T-cell (primary cell): ENCODE measurements at regions not wholly inside any gene's neighbourhood (a gene's known extent, or its start where the extent isn't known, plus 50 kb on each side); places are given as distances from the start of the nearest gene placed in this dataset.

ENCODE experiments used
- ATAC-seq, 4 experiments: fragments of 200-7000 bp in 3 of 4; fragments of 150-1000 bp in 1 of 4; cut with Tn5 transposase; replicated peaks in 1 of 4; 1 replicate in 3 of 4; 2 replicates in 1 of 4; pipeline ENCODE4 v1.10.0; 2021; ENCODE audit warnings: moderate library complexity in 3 of 4, mild to moderate bottlenecking in 2 of 4, moderate number of reproducible peaks in 1 of 4
- CTCF ChIA-PET, 2 donors: fragments of 300-600 bp; sonication (Branson Sonifier 250); formaldehyde crosslinking; loops; one replicate each; lab custom pipeline; 2022; ENCODE audit warnings: antibody characterized with exemption in 2 of 2; lab: Charles Lee
- POLR2A ChIA-PET, 2 donors: fragments of 300-600 bp; sonication (Branson Sonifier 250); formaldehyde crosslinking; loops; one replicate each; lab custom pipeline; 2022; ENCODE audit warnings: antibody characterized with exemption in 2 of 2; lab: Charles Lee
- DNase-seq, 35 experiments: peaks; one replicate each; pipeline versions ENCODE4 v3.0.0 to v3.0.0-alpha.2; 2013 to 2023
- H3K27ac ChIP-seq: one replicate; pipeline ENCODE4 v1.5.1; 2013; ENCODE audit warnings: low read length
- H3K27me3 ChIP-seq, 2 experiments: replicated peaks in 1 of 2; 1 replicate in 1 of 2; 2 replicates in 1 of 2; pipeline versions ENCODE4 v1.6.1 to v1.7.0; 2013; ENCODE audit warnings: low read length in 1 of 2, mixed read lengths in 1 of 2; ENCODE audit not compliant: control insufficient read depth in 2 of 2, insufficient read depth in 2 of 2; ENCODE audit errors: extremely low read depth in 1 of 2
- H3K36me3 ChIP-seq, 2 donors: 1 replicate in 1 of 2; 2 replicates in 1 of 2; pipeline versions ENCODE4 v1.6.1 to v1.7.0; 2013; ENCODE audit warnings: low read length in 1 of 2; ENCODE audit not compliant: control insufficient read depth in 2 of 2, insufficient read depth in 1 of 2; ENCODE audit errors: extremely low read depth in 1 of 2
- H3K4me1 ChIP-seq, 2 experiments: 1 replicate in 1 of 2; 2 replicates in 1 of 2; pipeline versions ENCODE4 v1.6.1 to v1.7.0; 2013; ENCODE audit warnings: low read length in 2 of 2, mixed read lengths in 1 of 2; ENCODE audit not compliant: insufficient read depth in 2 of 2, control insufficient read depth in 1 of 2; ENCODE audit errors: extremely low read depth in 1 of 2
- H3K4me3 ChIP-seq, 2 donors: 1 replicate in 1 of 2; 2 replicates in 1 of 2; pipeline versions ENCODE4 v1.5.1 to v1.7.0; 2013; ENCODE audit warnings: mild to moderate bottlenecking in 2 of 2, low read length in 1 of 2, moderate library complexity in 1 of 2; ENCODE audit not compliant: control insufficient read depth in 1 of 2; ENCODE audit errors: extremely low read depth in 1 of 2
- H3K9me3 ChIP-seq: 2 replicates; pipeline ENCODE4 v1.7.0; 2013
- H3K27ac Mint-ChIP-seq, 2 donors: one replicate each; pipeline ENCODE4 v1.8.0; 2020 to 2021; ENCODE audit warnings: mild to moderate bottlenecking in 2 of 2, mixed read lengths in 2 of 2
- H3K27me3 Mint-ChIP-seq, 2 donors: one replicate each; pipeline ENCODE4 v1.8.0; 2021 to 2022; ENCODE audit warnings: mixed read lengths in 2 of 2
- H3K36me3 Mint-ChIP-seq: one replicate; pipeline ENCODE4 v1.8.0; 2021; ENCODE audit warnings: mixed read lengths
- H3K4me1 Mint-ChIP-seq, 3 donors: one replicate each; pipeline ENCODE4 v1.8.0; 2020 to 2022; ENCODE audit warnings: mixed read lengths in 3 of 3, mild to moderate bottlenecking in 1 of 3
- H3K4me3 Mint-ChIP-seq, 3 donors: one replicate each; pipeline ENCODE4 v1.8.0; 2020 to 2022; ENCODE audit warnings: mild to moderate bottlenecking in 3 of 3, mixed read lengths in 3 of 3, moderate library complexity in 3 of 3
- H3K9me3 Mint-ChIP-seq, 3 donors: one replicate each; pipeline ENCODE4 v1.8.0; 2020 to 2022; ENCODE audit warnings: mixed read lengths in 3 of 3
- WGBS: methylation state at CpG from one replicate; pipeline ENCODE4 v1.1.5; 2013; ENCODE audit warnings: missing lambda C conversion rate; ENCODE audit not compliant: insufficient coverage; 5-methylcytosine and 5-hydroxymethylcytosine counted together

DNA sequence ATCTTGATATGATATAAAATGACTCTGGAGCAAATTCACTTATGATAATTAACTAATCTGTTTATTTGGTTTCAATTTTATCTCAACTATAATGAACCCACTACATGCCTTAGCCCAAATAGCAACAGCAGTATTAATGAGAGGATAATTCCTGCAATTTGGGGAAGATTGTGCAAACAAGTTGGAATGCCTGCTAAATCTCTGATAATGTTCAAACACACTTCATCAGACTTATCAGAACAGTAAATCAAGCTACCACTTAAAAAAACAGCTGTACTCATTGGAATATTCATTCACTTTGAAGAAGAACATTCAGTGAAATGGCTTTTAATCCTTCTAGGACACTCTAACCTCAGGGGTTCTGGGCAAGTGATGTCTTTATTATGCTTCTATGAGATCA is 85.4 kb downstream of the CBLN4 start:
- CTCF ChIA-PET = interaction anchor here in 1 of 2 donors (0.7 kb wide), 1 partner anchor 663 kb away, joined by 4 read pairs; no protein-coding TSS in a partner anchor

GRCh38 chr20:55919319-55919718 is 86.0 kb downstream of the CBLN4 start:
- H3K9me3 Mint-ChIP-seq = peaks cover 9 to 14% (median 12%) of the 10 kb centered on the region in 3 donors
- Histone ChIP-seq H3K27ac (no peak overlapping the region), H3K4me3 (no peak overlapping the region), H3K9me3 (no peaks in the 10 kb centered on the region), H3K36me3 (no peaks in the 10 kb centered on the region), H3K27me3 (no peaks in the 10 kb centered on the region), H3K4me1 (no peaks in the 10 kb centered on the region)
- no CpG with 5 or more reads among the region's 1 CpG for WGBS
- no peaks in the 10 kb centered on the region for H3K4me1 Mint-ChIP-seq
- CTCF ChIA-PET = no interaction called here
- ATAC-seq (no peak), DNase-seq (no peak)
- POLR2A ChIA-PET = no interaction called here
- H3K27ac Mint-ChIP-seq = no peak overlapping the region
- H3K36me3 Mint-ChIP-seq = no peaks in the 10 kb centered on the region
- H3K4me3 Mint-ChIP-seq = no peak overlapping the region
- H3K27me3 Mint-ChIP-seq = no peaks in the 10 kb centered on the region

More for the DNA sequence above, 85.4 kb downstream of the CBLN4 start:
- H3K4me1 Mint-ChIP-seq = no peaks in the 10 kb centered on the region
- Histone ChIP-seq H3K4me3 (no peak overlapping the region), H3K27me3 (no peaks in the 10 kb centered on the region), H3K4me1 (no peaks in the 10 kb centered on the region), H3K36me3 (no peaks in the 10 kb centered on the region), H3K27ac (no peak overlapping the region), H3K9me3 (no peaks in the 10 kb centered on the region)
- POLR2A ChIA-PET = no interaction called here
- no peaks in the 10 kb centered on the region for H3K36me3 Mint-ChIP-seq
- no peak overlapping the region for H3K4me3 Mint-ChIP-seq
- peaks cover 9 to 13% (median 12%) of the 10 kb centered on the region in 3 donors for H3K9me3 Mint-ChIP-seq
- no peak overlapping the region for H3K27ac Mint-ChIP-seq
- H3K27me3 Mint-ChIP-seq = no peaks in the 10 kb centered on the region
- ATAC-seq (no peak), DNase-seq (no peak)

DNA sequence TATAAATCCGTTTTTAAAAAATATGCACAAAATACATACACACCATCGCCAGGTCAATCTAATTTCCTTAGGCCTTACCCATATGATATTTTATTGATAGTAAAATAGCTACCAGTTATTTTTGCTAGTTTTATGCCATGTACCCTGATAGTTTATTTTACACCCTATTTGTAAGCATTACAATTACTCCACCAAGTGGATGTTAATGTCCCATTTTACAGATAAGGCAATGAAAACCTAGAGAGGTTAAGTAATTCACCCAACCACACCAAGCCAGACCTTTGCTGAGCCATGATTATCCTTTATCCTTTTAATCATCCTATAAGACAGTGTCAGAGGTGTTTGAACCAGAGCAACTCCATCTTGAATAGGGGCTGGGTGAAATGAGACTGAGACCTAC is 86.8 kb downstream of the CBLN4 start:
- no peak for ATAC-seq
- H3K4me3 ChIP-seq = no peak overlapping the region
- H3K4me1 ChIP-seq = no peaks in the 10 kb centered on the region
- ChIA-PET POLR2A (no interaction called here), CTCF (no interaction called here)
- H3K9me3 ChIP-seq = no peaks in the 10 kb centered on the region
- H3K4me1 Mint-ChIP-seq = no peaks in the 10 kb centered on the region
- H3K27me3 Mint-ChIP-seq = no peaks in the 10 kb centered on the region
- H3K9me3 Mint-ChIP-seq = peaks cover 9 to 14% (median 12%) of the 10 kb centered on the region in 3 donors
- H3K36me3 Mint-ChIP-seq = no peaks in the 10 kb centered on the region
- no peaks in the 10 kb centered on the region for H3K36me3 ChIP-seq
- H3K27ac Mint-ChIP-seq = no peak overlapping the region
- H3K27me3 ChIP-seq = no peaks in the 10 kb centered on the region
- no peak overlapping the region for H3K4me3 Mint-ChIP-seq
- no CpG with 5 or more reads among the region's 2 CpGs for WGBS
- H3K27ac ChIP-seq = no peak overlapping the region
- no peak for DNase-seq

DNA sequence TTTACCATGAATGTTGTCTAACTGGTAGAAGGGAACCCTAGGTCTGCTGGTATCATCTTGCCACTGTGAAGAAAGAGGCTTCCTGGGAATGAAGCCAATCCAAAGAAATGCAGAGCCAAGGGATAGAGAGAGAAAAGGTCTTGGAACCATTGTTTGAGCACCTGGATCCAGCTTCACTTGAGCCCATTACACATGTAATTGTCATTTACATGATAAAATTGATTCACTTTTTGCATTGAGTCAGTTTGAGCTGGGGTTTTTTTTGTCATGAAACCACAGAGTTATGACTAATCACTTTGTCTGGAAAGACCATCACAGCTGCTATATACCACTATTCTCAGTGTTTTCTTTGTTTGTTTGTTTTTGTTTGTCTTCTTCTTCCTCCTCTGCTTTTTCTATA is 112.3 kb downstream of the CBLN4 start:
- Histone ChIP-seq H3K36me3 (no peaks in the 10 kb centered on the region), H3K4me1 (no peaks in the 10 kb centered on the region), H3K9me3 (peaks cover 3% of the 10 kb centered on the region), H3K27ac (no peak overlapping the region), H3K4me3 (no peak overlapping the region), H3K27me3 (no peaks in the 10 kb centered on the region)
- Mint-ChIP-seq H3K4me3 (no peak overlapping the region), H3K4me1 (no peaks in the 10 kb centered on the region), H3K27ac (no peak overlapping the region), H3K27me3 (no peaks in the 10 kb centered on the region), H3K36me3 (no peaks in the 10 kb centered on the region), H3K9me3 (peaks cover 0 to 23% (median 21%) of the 10 kb centered on the region in 3 donors)
- ATAC-seq = no peak
- no peak for DNase-seq
- POLR2A ChIA-PET = no interaction called here
- CTCF ChIA-PET = no interaction called here

DNA sequence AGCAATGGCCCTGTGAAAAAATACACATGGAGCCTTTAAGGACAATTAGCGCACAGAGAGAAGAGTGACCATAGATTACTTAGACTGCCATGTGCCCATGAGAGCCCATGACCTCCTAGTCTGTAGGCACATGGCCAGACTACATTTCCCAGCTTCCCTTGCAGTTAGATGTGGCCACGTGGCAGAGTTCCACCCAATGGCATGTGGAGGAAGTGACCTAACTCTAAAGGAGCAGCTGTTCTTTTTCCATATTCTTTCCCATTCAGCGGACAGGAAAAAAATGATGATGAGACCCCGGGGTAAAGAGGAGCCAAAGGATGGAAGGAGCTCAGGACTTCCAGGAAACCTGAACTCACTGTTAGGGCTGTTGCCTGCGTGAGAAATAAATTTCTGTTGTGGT is 116.6 kb downstream of the CBLN4 start:
- no peak for ATAC-seq
- no peak overlapping the region for H3K27ac Mint-ChIP-seq
- H3K4me1 Mint-ChIP-seq = no peaks in the 10 kb centered on the region
- POLR2A ChIA-PET = no interaction called here
- Histone ChIP-seq H3K36me3 (no peaks in the 10 kb centered on the region), H3K27ac (no peak overlapping the region), H3K4me3 (no peak overlapping the region), H3K27me3 (no peaks in the 10 kb centered on the region), H3K4me1 (no peaks in the 10 kb centered on the region), H3K9me3 (peaks cover 3% of the 10 kb centered on the region)
- peaks cover 6 to 16% (median 13%) of the 10 kb centered on the region in 3 donors for H3K9me3 Mint-ChIP-seq
- H3K4me3 Mint-ChIP-seq = no peak overlapping the region
- DNase-seq = no peak
- H3K36me3 Mint-ChIP-seq = no peaks in the 10 kb centered on the region
- 100% methylated on average over 1 of the region's 5 CpGs for WGBS
- H3K27me3 Mint-ChIP-seq = no peaks in the 10 kb centered on the region
- CTCF ChIA-PET = no interaction called here

- 88% methylated on average over 3 of the region's 3 CpGs for WGBS
- CTCF ChIA-PET = no interaction called here
- Mint-ChIP-seq H3K9me3 (peaks cover 10 to 22% (median 15%) of the 10 kb centered on the region in 3 donors), H3K4me3 (no peak overlapping the region), H3K4me1 (no peaks in the 10 kb centered on the region), H3K27me3 (no peaks in the 10 kb centered on the region), H3K27ac (no peak overlapping the region), H3K36me3 (no peaks in the 10 kb centered on the region)
- DNase-seq (no peak), ATAC-seq (no peak)
- no peaks in the 10 kb centered on the region for H3K36me3 ChIP-seq
- POLR2A ChIA-PET = no interaction called here
- peaks cover 3% of the 10 kb centered on the region for H3K9me3 ChIP-seq
- H3K27ac ChIP-seq = no peak overlapping the region
- H3K27me3 ChIP-seq = no peaks in the 10 kb centered on the region
- no peak overlapping the region for H3K4me3 ChIP-seq
- no peaks in the 10 kb centered on the region for H3K4me1 ChIP-seq
These were observed 122.4 kb downstream of the CBLN4 start for GRCh38 chr20:55882910-55883309.

GRCh38 chr20:55882286-55882685 is 123.0 kb downstream of the CBLN4 start:
- no peak overlapping the region for H3K4me3 ChIP-seq
- Mint-ChIP-seq H3K36me3 (no peaks in the 10 kb centered on the region), H3K27ac (no peak overlapping the region), H3K27me3 (no peaks in the 10 kb centered on the region), H3K4me3 (no peak overlapping the region), H3K4me1 (no peaks in the 10 kb centered on the region), H3K9me3 (peaks cover 10 to 19% (median 12%) of the 10 kb centered on the region in 3 donors)
- CTCF ChIA-PET = no interaction called here
- no peaks in the 10 kb centered on the region for H3K4me1 ChIP-seq
- no CpG with 5 or more reads among the region's 1 CpG for WGBS
- H3K36me3 ChIP-seq = no peaks in the 10 kb centered on the region
- ATAC-seq (no peak), DNase-seq (no peak)
- POLR2A ChIA-PET = no interaction called here
- H3K27ac ChIP-seq = no peak overlapping the region
- peaks cover 3% of the 10 kb centered on the region for H3K9me3 ChIP-seq
- no peaks in the 10 kb centered on the region for H3K27me3 ChIP-seq
